ENCODE measurements at regions not wholly inside any gene's neighbourhood (a gene's known extent, or its start where the extent isn't known, plus 50 kb on each side); places are given as distances from the start of the nearest gene placed in this dataset.
A peak's percentile ranks its signal among the peaks of the same experiment; 100 is the strongest.

DNA sequence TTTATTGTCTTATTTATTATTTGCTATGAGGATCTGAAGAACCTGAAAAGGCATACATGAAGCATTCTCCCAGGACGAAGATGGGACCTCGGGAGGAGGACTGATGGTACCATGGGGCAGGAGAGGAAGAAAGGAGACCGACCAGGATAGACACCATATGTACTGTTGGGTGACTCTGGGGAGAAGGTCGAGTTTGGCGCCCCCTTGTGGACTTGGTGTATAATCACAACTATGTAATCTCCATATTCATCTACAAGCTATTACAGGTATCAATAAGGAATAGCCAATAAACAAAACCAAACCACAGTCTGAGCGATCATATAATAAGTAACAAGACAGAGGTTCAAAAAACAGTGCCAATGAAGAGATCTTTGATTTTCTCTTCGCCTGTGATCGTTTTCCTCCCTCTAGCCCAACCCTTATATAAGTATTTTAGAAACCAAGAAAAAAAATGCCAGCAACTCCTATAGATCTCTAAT, 139.1 kb downstream of the SPTSSA start:
- no peaks in the 10 kb centered on the region for H3K36me3 ChIP-seq
- H3K4me2 ChIP-seq, result no peak overlapping the region
- H3K4me1 ChIP-seq, result no peaks in the 10 kb centered on the region
- no peaks in the 10 kb centered on the region for H3K79me2 ChIP-seq (ENCODE audit: low read depth)
- Mint-ChIP-seq H3K27ac (no peak overlapping the region), H3K4me3 (no peak overlapping the region), H3K36me3 (no peaks in the 10 kb centered on the region), H3K4me1 (no peaks in the 10 kb centered on the region), H3K9me3 (no peaks in the 10 kb centered on the region), H3K27me3 (ENCODE audit: insufficient read depth, low read depth) (peaks cover 9% of the 10 kb centered on the region)
- peak; percentile 60 for DNase-seq (ENCODE audit: low spot score)
- H3K27me3 ChIP-seq, result no peaks in the 10 kb centered on the region
- no peak for TF ChIP-seq EZH2phosphoT487 (IDR thresholded peaks at IDR 0.05)
- TF ChIP-seq, protein P1, sequence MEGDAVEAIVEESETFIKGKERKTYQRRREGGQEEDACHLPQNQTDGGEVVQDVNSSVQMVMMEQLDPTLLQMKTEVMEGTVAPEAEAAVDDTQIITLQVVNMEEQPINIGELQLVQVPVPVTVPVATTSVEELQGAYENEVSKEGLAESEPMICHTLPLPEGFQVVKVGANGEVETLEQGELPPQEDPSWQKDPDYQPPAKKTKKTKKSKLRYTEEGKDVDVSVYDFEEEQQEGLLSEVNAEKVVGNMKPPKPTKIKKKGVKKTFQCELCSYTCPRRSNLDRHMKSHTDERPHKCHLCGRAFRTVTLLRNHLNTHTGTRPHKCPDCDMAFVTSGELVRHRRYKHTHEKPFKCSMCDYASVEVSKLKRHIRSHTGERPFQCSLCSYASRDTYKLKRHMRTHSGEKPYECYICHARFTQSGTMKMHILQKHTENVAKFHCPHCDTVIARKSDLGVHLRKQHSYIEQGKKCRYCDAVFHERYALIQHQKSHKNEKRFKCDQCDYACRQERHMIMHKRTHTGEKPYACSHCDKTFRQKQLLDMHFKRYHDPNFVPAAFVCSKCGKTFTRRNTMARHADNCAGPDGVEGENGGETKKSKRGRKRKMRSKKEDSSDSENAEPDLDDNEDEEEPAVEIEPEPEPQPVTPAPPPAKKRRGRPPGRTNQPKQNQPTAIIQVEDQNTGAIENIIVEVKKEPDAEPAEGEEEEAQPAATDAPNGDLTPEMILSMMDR (IDR thresholded peaks at IDR 0.05), result peak; percentile 78
- TF ChIP-seq EZH2 (IDR thresholded peaks at IDR 0.05), result no peak
- no peak overlapping the region for H2AFZ ChIP-seq (replicated peaks)
- H3K9me3 ChIP-seq (ENCODE audit: low read depth), result no peaks in the 10 kb centered on the region
- H3F3A ChIP-seq (ENCODE audit: low read depth), result no peaks in the 10 kb centered on the region
- H4K20me1 ChIP-seq (ENCODE audit: low read depth), result no peaks in the 10 kb centered on the region
- no peak overlapping the region for H3K9ac ChIP-seq
- H3K4me3 ChIP-seq, result no peak overlapping the region
- H3K27ac ChIP-seq, result no peak overlapping the region

DNA sequence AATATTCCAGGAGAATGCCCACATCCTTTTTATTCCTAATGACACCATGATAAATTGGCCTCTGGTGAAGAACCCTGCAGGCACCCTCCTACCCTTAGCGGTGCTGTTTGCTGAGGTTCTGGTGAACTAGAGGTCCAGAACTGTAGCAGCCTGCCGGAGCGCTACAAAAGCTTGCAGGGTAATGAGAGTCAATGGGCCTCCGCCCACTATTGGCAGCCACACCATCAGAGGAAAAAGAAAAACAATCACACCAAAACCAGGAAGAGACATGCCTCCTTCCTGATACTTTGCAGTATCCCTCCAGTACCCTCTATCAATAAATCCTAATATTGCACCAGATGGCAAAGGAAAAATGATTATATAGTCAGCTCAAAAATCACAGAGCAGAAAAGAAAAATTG, 142.9 kb downstream of the SPTSSA start:
- Histone ChIP-seq H3K9ac (no peak overlapping the region), H4K20me1 (ENCODE audit: low read depth) (no peaks in the 10 kb centered on the region), H3K27me3 (no peaks in the 10 kb centered on the region), H3K4me1 (no peaks in the 10 kb centered on the region), H2AFZ (replicated peaks) (no peak overlapping the region), H3K9me3 (ENCODE audit: low read depth) (no peaks in the 10 kb centered on the region), H3F3A (ENCODE audit: low read depth) (no peaks in the 10 kb centered on the region), H3K79me2 (ENCODE audit: low read depth) (no peaks in the 10 kb centered on the region), H3K4me3 (no peak overlapping the region), H3K36me3 (no peaks in the 10 kb centered on the region), H3K27ac (no peak overlapping the region), H3K4me2 (no peak overlapping the region)
- Mint-ChIP-seq H3K4me1 (no peaks in the 10 kb centered on the region), H3K27me3 (ENCODE audit: insufficient read depth, low read depth) (peaks cover 10% of the 10 kb centered on the region), H3K4me3 (no peak overlapping the region), H3K36me3 (no peaks in the 10 kb centered on the region), H3K9me3 (no peaks in the 10 kb centered on the region), H3K27ac (no peak overlapping the region)
- no peak for TF ChIP-seq EZH2 (IDR thresholded peaks at IDR 0.05)
- no peak for DNase-seq (ENCODE audit: low spot score)

- Mint-ChIP-seq H3K4me3 (no peak overlapping the region), H3K27ac (no peak overlapping the region), H3K4me1 (no peaks in the 10 kb centered on the region), H3K27me3 (ENCODE audit: insufficient read depth, low read depth) (peaks cover 7% of the 10 kb centered on the region), H3K36me3 (no peaks in the 10 kb centered on the region), H3K9me3 (no peaks in the 10 kb centered on the region)
- no peaks in the 10 kb centered on the region for H3K9me3 ChIP-seq (ENCODE audit: low read depth)
- H3F3A ChIP-seq (ENCODE audit: low read depth), result no peaks in the 10 kb centered on the region
- no peak overlapping the region for H3K4me3 ChIP-seq
- no peaks in the 10 kb centered on the region for H3K27me3 ChIP-seq
- no peak overlapping the region for H2AFZ ChIP-seq (replicated peaks)
- H3K4me1 ChIP-seq, result no peaks in the 10 kb centered on the region
- H4K20me1 ChIP-seq (ENCODE audit: low read depth), result no peaks in the 10 kb centered on the region
- H3K79me2 ChIP-seq (ENCODE audit: low read depth), result no peaks in the 10 kb centered on the region
- TF ChIP-seq EZH2phosphoT487 (IDR thresholded peaks at IDR 0.05) (no peak), EZH2 (IDR thresholded peaks at IDR 0.05) (no peak)
- TF ChIP-seq, protein P1 (IDR thresholded peaks at IDR 0.05), result no peak
- no peak overlapping the region for H3K4me2 ChIP-seq
- no peak for DNase-seq (ENCODE audit: low spot score)
- no peaks in the 10 kb centered on the region for H3K36me3 ChIP-seq
- no peak overlapping the region for H3K9ac ChIP-seq
- no peak overlapping the region for H3K27ac ChIP-seq
Observed at GRCh38 chr14:34318014-34318413, 144.0 kb downstream of the SPTSSA start.

DNA sequence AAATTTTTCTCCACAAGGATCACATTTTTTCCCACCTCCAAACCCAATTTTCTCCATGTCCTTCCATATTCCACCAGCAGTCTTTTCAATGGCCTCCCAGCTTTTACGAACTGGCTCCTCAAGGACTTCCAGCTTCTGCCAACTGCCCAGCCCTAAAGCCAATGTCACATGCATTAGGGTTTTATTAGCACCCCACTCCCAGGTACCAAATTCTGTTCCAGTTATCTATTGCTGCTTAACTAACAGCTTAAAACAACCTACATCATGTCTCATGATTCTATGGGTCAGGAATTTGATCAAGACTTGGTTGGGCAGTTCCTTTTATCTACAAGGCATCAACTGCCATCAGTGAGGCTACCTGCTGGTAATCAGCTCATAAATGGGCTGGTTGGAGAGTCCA, 151.3 kb downstream of the SPTSSA start:
- H3K27ac Mint-ChIP-seq, result no peak overlapping the region
- Histone ChIP-seq H3K4me1 (no peaks in the 10 kb centered on the region), H3K27ac (no peak overlapping the region), H3K79me2 (ENCODE audit: low read depth) (no peaks in the 10 kb centered on the region), H2AFZ (replicated peaks) (no peak overlapping the region), H3K4me2 (no peak overlapping the region), H3K9ac (no peak overlapping the region), H3K36me3 (no peaks in the 10 kb centered on the region), H3F3A (ENCODE audit: low read depth) (no peaks in the 10 kb centered on the region), H3K27me3 (no peaks in the 10 kb centered on the region), H3K4me3 (no peak overlapping the region), H4K20me1 (ENCODE audit: low read depth) (no peaks in the 10 kb centered on the region), H3K9me3 (ENCODE audit: low read depth) (no peaks in the 10 kb centered on the region)
- H3K4me3 Mint-ChIP-seq, result no peak overlapping the region
- H3K4me1 Mint-ChIP-seq, result no peaks in the 10 kb centered on the region
- peaks cover 3% of the 10 kb centered on the region for H3K27me3 Mint-ChIP-seq (ENCODE audit: insufficient read depth, low read depth)
- H3K9me3 Mint-ChIP-seq, result no peaks in the 10 kb centered on the region
- TF ChIP-seq EZH2phosphoT487 (IDR thresholded peaks at IDR 0.05), result no peak
- TF ChIP-seq, protein P1 (IDR thresholded peaks at IDR 0.05), result no peak
- TF ChIP-seq EZH2 (IDR thresholded peaks at IDR 0.05), result no peak
- DNase-seq (ENCODE audit: low spot score), result no peak
- no peaks in the 10 kb centered on the region for H3K36me3 Mint-ChIP-seq
